ENCODE measurements at regions not wholly inside any gene's neighbourhood (a gene's known extent, or its start where the extent isn't known, plus 50 kb on each side); places are given as distances from the start of the nearest gene placed in this dataset.

DNA sequence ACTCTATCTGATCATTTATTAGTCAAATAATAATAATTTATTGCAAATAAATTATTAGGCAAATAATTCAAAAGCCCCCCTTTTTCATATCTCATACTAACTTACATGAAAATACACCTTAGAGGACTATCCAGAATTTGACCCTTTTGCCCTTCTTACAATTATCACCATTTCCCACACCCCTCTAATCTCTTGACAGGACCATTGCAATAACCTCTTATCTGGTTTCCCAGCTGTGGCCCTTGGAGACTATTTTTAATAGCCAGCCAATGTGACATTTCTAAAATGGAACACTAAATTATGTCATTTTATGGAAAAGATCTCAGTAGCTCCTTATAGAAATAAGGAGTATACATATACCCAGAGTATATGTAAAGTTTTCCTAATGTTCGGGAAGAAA lies 588.4 kb upstream of the COX7C start:
- TF ChIP-seq CTCF (IDR thresholded peaks at IDR 0.05) = no peak
- TF ChIP-seq EP300 (IDR thresholded peaks at IDR 0.05) = no peak

All from gastroesophageal sphincter (tissue), 3 donors.